ENCODE measurements at regions not wholly inside any gene's neighbourhood (a gene's known extent, or its start where the extent isn't known, plus 50 kb on each side); places are given as distances from the start of the nearest gene placed in this dataset.

GRCh38 chr21:22438428-22439086 is 1440.3 kb downstream of the NCAM2 start:
- H3K9me3 ChIP-seq (ENCODE audit: low read depth), result no peaks in the 10 kb centered on the region
- no peak overlapping the region for H3K9ac ChIP-seq
- H3K27ac ChIP-seq, result no peak overlapping the region
- H3K4me3 ChIP-seq, result no peak overlapping the region
- no peaks in the 10 kb centered on the region for H3K4me1 ChIP-seq
- Mint-ChIP-seq H3K4me1 (no peaks in the 10 kb centered on the region), H3K27ac (no peak overlapping the region), H3K4me3 (no peak overlapping the region), H3K27me3 (ENCODE audit: insufficient read depth, low read depth) (peaks cover 2% of the 10 kb centered on the region), H3K36me3 (no peaks in the 10 kb centered on the region), H3K9me3 (no peaks in the 10 kb centered on the region)
- H3K27me3 ChIP-seq, result no peaks in the 10 kb centered on the region
- H4K20me1 ChIP-seq (ENCODE audit: low read depth), result no peaks in the 10 kb centered on the region
- H2AFZ ChIP-seq (replicated peaks), result peak overlapping the region; percentile 72
- no peaks in the 10 kb centered on the region for H3K79me2 ChIP-seq (ENCODE audit: low read depth)
- TF ChIP-seq EZH2 (IDR thresholded peaks at IDR 0.05) (no peak), CTCF (IDR thresholded peaks at IDR 0.05) (peak; percentile 12)
- no peaks in the 10 kb centered on the region for H3F3A ChIP-seq (ENCODE audit: low read depth)
- H3K4me2 ChIP-seq, result no peak overlapping the region
- no peaks in the 10 kb centered on the region for H3K36me3 ChIP-seq
- no peak for DNase-seq (ENCODE audit: low spot score)

- H2AFZ ChIP-seq (replicated peaks), result no peak overlapping the region
- no peak overlapping the region for H3K4me2 ChIP-seq
- no peaks in the 10 kb centered on the region for H3K9me3 Mint-ChIP-seq
- no peak overlapping the region for H3K4me3 ChIP-seq
- no peaks in the 10 kb centered on the region for H3F3A ChIP-seq (ENCODE audit: low read depth)
- H4K20me1 ChIP-seq (ENCODE audit: low read depth), result no peaks in the 10 kb centered on the region
- no peak for DNase-seq (ENCODE audit: low spot score)
- H3K4me3 Mint-ChIP-seq, result no peak overlapping the region
- no peaks in the 10 kb centered on the region for H3K79me2 ChIP-seq (ENCODE audit: low read depth)
- H3K9ac ChIP-seq, result no peak overlapping the region
- no peak overlapping the region for H3K27ac Mint-ChIP-seq
- H3K9me3 ChIP-seq (ENCODE audit: low read depth), result no peaks in the 10 kb centered on the region
- H3K27me3 ChIP-seq, result no peaks in the 10 kb centered on the region
- H3K27ac ChIP-seq, result no peak overlapping the region
- H3K4me1 ChIP-seq, result no peaks in the 10 kb centered on the region
- TF ChIP-seq EZH2 (IDR thresholded peaks at IDR 0.05), result no peak
- no peak for TF ChIP-seq CTCF (IDR thresholded peaks at IDR 0.05)
- no peak for TF ChIP-seq EZH2phosphoT487 (IDR thresholded peaks at IDR 0.05)
- no peaks in the 10 kb centered on the region for H3K27me3 Mint-ChIP-seq (ENCODE audit: insufficient read depth, low read depth)
- no peaks in the 10 kb centered on the region for H3K4me1 Mint-ChIP-seq
- H3K36me3 Mint-ChIP-seq, result no peaks in the 10 kb centered on the region
- no peaks in the 10 kb centered on the region for H3K36me3 ChIP-seq
These were observed 1446.8 kb downstream of the NCAM2 start for GRCh38 chr21:22444990-22445389.

GRCh38 chr21:22450507-22450906 is 1452.3 kb downstream of the NCAM2 start:
- Histone ChIP-seq H3K9me3 (ENCODE audit: low read depth) (no peaks in the 10 kb centered on the region), H3K27me3 (no peaks in the 10 kb centered on the region), H3K9ac (no peak overlapping the region), H3K36me3 (no peaks in the 10 kb centered on the region), H3K4me3 (no peak overlapping the region), H2AFZ (replicated peaks) (no peak overlapping the region), H4K20me1 (ENCODE audit: low read depth) (no peaks in the 10 kb centered on the region), H3K4me2 (no peak overlapping the region), H3K27ac (no peak overlapping the region), H3K4me1 (no peaks in the 10 kb centered on the region), H3K79me2 (ENCODE audit: low read depth) (no peaks in the 10 kb centered on the region), H3F3A (ENCODE audit: low read depth) (no peaks in the 10 kb centered on the region)
- Mint-ChIP-seq H3K4me3 (no peak overlapping the region), H3K9me3 (no peaks in the 10 kb centered on the region), H3K27ac (no peak overlapping the region), H3K36me3 (no peaks in the 10 kb centered on the region), H3K27me3 (ENCODE audit: insufficient read depth, low read depth) (no peaks in the 10 kb centered on the region), H3K4me1 (no peaks in the 10 kb centered on the region)
- DNase-seq (ENCODE audit: low spot score), result no peak
- TF ChIP-seq CTCF (IDR thresholded peaks at IDR 0.05) (no peak), EZH2 (IDR thresholded peaks at IDR 0.05) (no peak), EZH2phosphoT487 (IDR thresholded peaks at IDR 0.05) (no peak)

Data from neural progenitor cell (in vitro differentiated cells).